OCI-LY1 (cell line): ENCODE measurements at regions not wholly inside any gene's neighbourhood (a gene's known extent, or its start where the extent isn't known, plus 50 kb on each side); places are given as distances from the start of the nearest gene placed in this dataset.

Experiments used
- H2AFZ ChIP-seq: fragments of 200-600 bp; sonication (generic), shearing (Covaris generic); 2 replicates; pipeline ENCODE4 v1.6.0; 2014; ENCODE audit warnings: antibody characterized with exemption, mild to moderate bottlenecking, low read length
- H3F3A ChIP-seq: fragments of 200-600 bp; sonication (generic), shearing (Covaris generic); 2 replicates; pipeline ENCODE4 v1.6.0; 2014; ENCODE audit warnings: mild to moderate bottlenecking, antibody characterized with exemption, low read length, moderate library complexity; ENCODE audit not compliant: insufficient read depth
- H3K27ac ChIP-seq: fragments of 200-600 bp; sonication (generic); 2 replicates; pipeline ENCODE4 v1.5.1; 2014; ENCODE audit warnings: low read length, mixed run types, mild to moderate bottlenecking, low read depth; ENCODE audit not compliant: poor library complexity, severe bottlenecking
- H3K27me3 ChIP-seq: fragments of 200-600 bp; sonication (generic); 2 replicates; pipeline ENCODE4 v1.6.0; 2014; ENCODE audit warnings: antibody characterized with exemption, mild to moderate bottlenecking, low read length, moderate library complexity; ENCODE audit not compliant: insufficient read depth
- H3K36me3 ChIP-seq: fragments of 200-600 bp; sonication (generic); 2 replicates; pipeline ENCODE4 v1.6.1; 2014; ENCODE audit warnings: mild to moderate bottlenecking, antibody characterized with exemption, low read length, moderate library complexity, mixed read lengths; ENCODE audit not compliant: insufficient read depth
- H3K4me1 ChIP-seq: fragments of 200-600 bp; sonication (generic); 2 replicates; pipeline ENCODE4 v1.5.1; 2014; ENCODE audit warnings: mild to moderate bottlenecking, low read length, moderate library complexity; ENCODE audit not compliant: insufficient read depth, severe bottlenecking
- H3K4me2 ChIP-seq: fragments of 200-600 bp; sonication (generic), shearing (Covaris generic); 2 replicates; pipeline ENCODE4 v1.6.1; 2014; ENCODE audit warnings: low read length
- H3K4me3 ChIP-seq: fragments of 200-600 bp; sonication (generic); 2 replicates; pipeline ENCODE4 v1.5.1; 2014; ENCODE audit warnings: low read length, low read depth, mild to moderate bottlenecking, mixed read lengths; ENCODE audit not compliant: poor library complexity, severe bottlenecking
- H3K79me2 ChIP-seq: fragments of 200-600 bp; shearing (Covaris generic); 2 replicates; pipeline ENCODE4 v1.6.1; 2016; ENCODE audit warnings: mixed run types, low read length, mixed read lengths; ENCODE audit not compliant: insufficient read depth
- H3K9ac ChIP-seq: fragments of 200-600 bp; sonication (generic), shearing (Covaris generic); 2 replicates; pipeline ENCODE4 v1.6.1; 2014; ENCODE audit warnings: mild to moderate bottlenecking, low read length, mixed read lengths
- H3K9me2 ChIP-seq: fragments of 200-600 bp; sonication (generic), shearing (Covaris generic); 2 replicates; pipeline ENCODE4 v1.6.1; 2014; ENCODE audit warnings: low read depth, mild to moderate bottlenecking, low read length, mixed read lengths
- H3K9me3 ChIP-seq: fragments of 200-600 bp; shearing (Covaris generic); 2 replicates; pipeline ENCODE4 v1.6.1; 2014; ENCODE audit warnings: low read length, mixed read lengths
- H4K20me1 ChIP-seq: fragments of 200-600 bp; sonication (generic), shearing (Covaris generic); 2 replicates; pipeline ENCODE4 v1.6.0; 2016; ENCODE audit warnings: mild to moderate bottlenecking, low read length; ENCODE audit not compliant: insufficient read depth
- CTCF ChIP-seq: fragments of 200-600 bp; sonication (generic), shearing (Covaris generic); IDR thresholded peaks from 2 replicates; pipeline ENCODE4 v1.5.1; 2017; ENCODE audit warnings: mild to moderate bottlenecking, antibody characterized with exemption, low read length, moderate library complexity, mixed read lengths
- EZH2 ChIP-seq: fragments of 200-600 bp; sonication (generic), shearing (Covaris generic); IDR thresholded peaks from 2 replicates; pipeline ENCODE4 v1.8.0; 2017; ENCODE audit warnings: borderline replicate concordance, mixed run types, mild to moderate bottlenecking, antibody characterized with exemption, low read length, moderate library complexity, mixed read lengths

GRCh38 chr18:54033052-54033451, 191.4 kb downstream of the MBD2 start:
- TF ChIP-seq EZH2 (no peak), CTCF (no peak)
- Histone ChIP-seq H3K4me2 (no peak overlapping the region), H3K4me1 (no peaks in the 10 kb centered on the region), H3K36me3 (no peaks in the 10 kb centered on the region), H3K4me3 (no peak overlapping the region), H3K9me2 (no peaks in the 10 kb centered on the region), H4K20me1 (no peaks in the 10 kb centered on the region), H3K27me3 (no peaks in the 10 kb centered on the region), H2AFZ (no peak overlapping the region), H3K9me3 (no peaks in the 10 kb centered on the region), H3K9ac (no peak overlapping the region), H3K27ac (no peak overlapping the region), H3K79me2 (no peaks in the 10 kb centered on the region), H3F3A (no peaks in the 10 kb centered on the region)

- Histone ChIP-seq H2AFZ (no peak overlapping the region), H3K4me2 (no peak overlapping the region), H3K4me3 (no peak overlapping the region), H3K9me2 (no peaks in the 10 kb centered on the region), H3K9ac (no peak overlapping the region), H3K36me3 (no peaks in the 10 kb centered on the region), H3K4me1 (no peaks in the 10 kb centered on the region), H3K27ac (no peak overlapping the region), H3K79me2 (no peaks in the 10 kb centered on the region), H4K20me1 (no peaks in the 10 kb centered on the region), H3K9me3 (no peaks in the 10 kb centered on the region), H3K27me3 (no peaks in the 10 kb centered on the region), H3F3A (no peaks in the 10 kb centered on the region)
- no peak for TF ChIP-seq CTCF
- no peak for TF ChIP-seq EZH2
Observed at GRCh38 chr18:54032412-54032811, 192.1 kb downstream of the MBD2 start.

- Histone ChIP-seq H3K4me2 (no peak overlapping the region), H3K27me3 (no peaks in the 10 kb centered on the region), H4K20me1 (no peaks in the 10 kb centered on the region), H2AFZ (no peak overlapping the region), H3F3A (no peaks in the 10 kb centered on the region), H3K79me2 (no peaks in the 10 kb centered on the region), H3K9me3 (no peaks in the 10 kb centered on the region), H3K27ac (no peak overlapping the region), H3K36me3 (no peaks in the 10 kb centered on the region), H3K4me1 (no peaks in the 10 kb centered on the region), H3K4me3 (no peak overlapping the region), H3K9ac (no peak overlapping the region), H3K9me2 (no peaks in the 10 kb centered on the region)
- TF ChIP-seq EZH2 (no peak), CTCF (no peak)
Observed at GRCh38 chr18:54031243-54031642, 193.2 kb downstream of the MBD2 start.
